ENCODE measurements at regions not wholly inside any gene's neighbourhood (a gene's known extent, or its start where the extent isn't known, plus 50 kb on each side); places are given as distances from the start of the nearest gene placed in this dataset.

DNA sequence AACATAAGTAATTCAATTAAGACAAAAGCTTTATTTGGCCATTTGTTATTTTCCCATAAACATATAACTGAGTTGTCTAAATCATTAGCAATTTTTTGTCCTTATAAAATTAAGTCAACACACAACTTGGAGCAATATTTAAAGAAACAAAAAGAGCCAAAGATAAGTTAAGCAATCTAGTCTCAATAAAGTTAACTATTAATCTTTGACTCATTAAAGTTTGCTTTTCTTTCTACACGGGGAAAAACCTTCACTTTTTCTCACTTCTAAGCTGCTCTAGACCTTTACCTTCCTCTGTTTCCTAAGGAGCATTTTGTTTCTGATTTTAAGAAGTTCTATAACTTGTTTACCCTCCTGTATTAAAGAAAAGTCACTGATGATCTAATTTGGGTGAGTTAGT is 867.1 kb upstream of the PHF14 start:
- H3K9me3 Mint-ChIP-seq: peaks cover 0 to 6% (median 0%) of the 10 kb centered on the region in 11 donors
- DNase-seq: no peak
- no peaks in the 10 kb centered on the region for H3K27me3 Mint-ChIP-seq
- Histone ChIP-seq H3K27me3 (ENCODE audit: control insufficient read depth in 2 of 2, insufficient read depth in 2 of 2, low read length in 2 of 2) (no peaks in the 10 kb centered on the region), H3K9me3 (ENCODE audit: control insufficient read depth in 2 of 3, low read length in 3 of 3) (no peaks in the 10 kb centered on the region), H3K36me3 (ENCODE audit: control insufficient read depth in 2 of 3, insufficient read depth in 3 of 3, low read length in 3 of 3) (no peaks in the 10 kb centered on the region), H3K27ac (ENCODE audit: low read depth, low read length) (no peak overlapping the region), H3K4me1 (ENCODE audit: control insufficient read depth in 2 of 2, insufficient read depth in 2 of 2, low read length in 2 of 2) (no peaks in the 10 kb centered on the region), H3K4me3 (ENCODE audit: low read length) (no peak overlapping the region)
- intact Hi-C loops (cut with micrococcal nuclease): no loop called here
- H3K27ac Mint-ChIP-seq: no peak overlapping the region
- H3K4me3 Mint-ChIP-seq: no peak overlapping the region
- ATAC-seq: no peak
- H3K4me1 Mint-ChIP-seq: no peaks in the 10 kb centered on the region
- POLR2A ChIA-PET: no interaction called here
- CTCF ChIA-PET: no interaction called here
- no peaks in the 10 kb centered on the region for H3K36me3 Mint-ChIP-seq

DNA sequence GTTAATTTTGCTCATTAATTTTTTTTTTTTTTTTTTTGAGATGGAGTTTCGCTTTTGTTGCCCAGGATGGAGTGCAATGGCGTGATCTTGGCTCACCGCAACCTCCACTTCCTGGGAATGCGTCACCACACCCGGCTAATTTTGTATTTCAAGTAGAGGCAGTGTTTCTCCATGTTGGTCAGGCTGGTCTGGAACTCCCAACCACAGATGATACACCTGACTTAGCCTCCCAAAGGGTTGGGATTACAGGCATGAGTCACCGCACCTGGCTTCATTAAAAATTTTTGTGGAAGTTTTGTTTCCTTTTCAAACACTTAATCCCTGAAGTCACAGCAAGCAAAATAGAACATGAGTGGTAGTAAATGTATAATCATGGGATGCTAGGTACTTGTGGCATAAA is 857.2 kb upstream of the PHF14 start:
- ChIA-PET POLR2A (no interaction called here), CTCF (no interaction called here)
- Mint-ChIP-seq H3K27me3 (no peaks in the 10 kb centered on the region), H3K36me3 (no peaks in the 10 kb centered on the region), H3K9me3 (peaks cover 0 to 23% (median 4%) of the 10 kb centered on the region in 11 donors), H3K27ac (no peak overlapping the region), H3K4me3 (no peak overlapping the region), H3K4me1 (no peaks in the 10 kb centered on the region)
- no peak for ATAC-seq
- intact Hi-C loops (cut with micrococcal nuclease): no loop called here
- Histone ChIP-seq H3K27me3 (ENCODE audit: control insufficient read depth in 2 of 2, insufficient read depth in 2 of 2, low read length in 2 of 2) (no peaks in the 10 kb centered on the region), H3K36me3 (ENCODE audit: control insufficient read depth in 2 of 3, insufficient read depth in 3 of 3, low read length in 3 of 3) (no peaks in the 10 kb centered on the region), H3K4me3 (ENCODE audit: low read length) (no peak overlapping the region), H3K9me3 (ENCODE audit: control insufficient read depth in 2 of 3, low read length in 3 of 3) (no peaks in the 10 kb centered on the region), H3K4me1 (ENCODE audit: control insufficient read depth in 2 of 2, insufficient read depth in 2 of 2, low read length in 2 of 2) (no peaks in the 10 kb centered on the region), H3K27ac (ENCODE audit: low read depth, low read length) (no peak overlapping the region)
- DNase-seq: no peak

DNA sequence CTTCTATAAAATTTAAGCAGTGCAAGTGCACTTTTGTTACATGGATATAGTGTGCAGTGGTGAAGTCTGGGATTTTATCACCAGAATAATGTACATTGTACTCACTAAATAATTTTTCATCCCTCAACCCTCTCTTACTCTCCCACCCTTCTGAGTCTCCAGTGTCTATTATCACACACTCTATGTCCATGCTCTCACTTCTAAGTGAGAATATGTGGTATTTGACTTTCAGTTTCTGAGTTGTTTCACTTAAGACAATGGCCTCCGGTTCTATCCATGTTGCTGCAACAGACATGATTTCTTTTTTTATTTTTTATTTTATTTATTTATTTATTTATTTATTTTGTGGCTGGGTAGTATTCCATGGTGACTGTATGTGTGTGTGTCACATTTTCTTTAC is 855.9 kb upstream of the PHF14 start:
- POLR2A ChIA-PET: no interaction called here

DNA sequence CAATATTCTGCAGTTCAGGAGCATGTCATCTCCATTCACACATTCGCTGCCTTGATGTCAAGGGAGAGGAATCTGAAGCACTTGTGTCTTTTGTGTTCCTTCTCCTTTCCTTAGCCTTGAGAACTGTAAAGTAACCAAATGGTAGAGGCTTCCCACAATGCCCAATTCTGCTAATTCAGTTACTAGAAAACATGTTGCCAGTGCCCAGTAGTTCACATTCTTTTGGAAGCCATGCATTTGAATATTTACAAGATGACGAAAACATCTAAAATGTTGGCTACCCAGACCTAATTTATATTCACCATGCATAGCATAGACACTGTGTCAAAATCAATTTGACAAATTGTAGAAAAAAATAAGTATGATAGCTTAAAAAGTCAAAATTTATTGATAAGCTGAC is 852.7 kb upstream of the PHF14 start:
- no peaks in the 10 kb centered on the region for H3K9me3 ChIP-seq (ENCODE audit: control insufficient read depth in 2 of 3, low read length in 3 of 3)
- intact Hi-C loops (cut with micrococcal nuclease): no loop called here
- H3K4me1 ChIP-seq (ENCODE audit: control insufficient read depth in 2 of 2, insufficient read depth in 2 of 2, low read length in 2 of 2): no peaks in the 10 kb centered on the region
- H3K27ac ChIP-seq (ENCODE audit: low read depth, low read length): no peak overlapping the region
- Mint-ChIP-seq H3K27me3 (no peaks in the 10 kb centered on the region), H3K4me1 (no peaks in the 10 kb centered on the region), H3K27ac (no peak overlapping the region), H3K4me3 (no peak overlapping the region), H3K9me3 (peaks cover 0 to 8% (median 0%) of the 10 kb centered on the region in 11 donors), H3K36me3 (no peaks in the 10 kb centered on the region)
- H3K36me3 ChIP-seq (ENCODE audit: control insufficient read depth in 2 of 3, insufficient read depth in 3 of 3, low read length in 3 of 3): no peaks in the 10 kb centered on the region
- ChIA-PET CTCF (no interaction called here), POLR2A (no interaction called here)
- ATAC-seq (no peak), DNase-seq (no peak)
- no peak overlapping the region for H3K4me3 ChIP-seq (ENCODE audit: low read length)
- no peaks in the 10 kb centered on the region for H3K27me3 ChIP-seq (ENCODE audit: control insufficient read depth in 2 of 2, insufficient read depth in 2 of 2, low read length in 2 of 2)

More for the DNA sequence above, 855.9 kb upstream of the PHF14 start:
- DNase-seq: no peak
- Histone ChIP-seq H3K27me3 (ENCODE audit: control insufficient read depth in 2 of 2, insufficient read depth in 2 of 2, low read length in 2 of 2) (no peaks in the 10 kb centered on the region), H3K36me3 (ENCODE audit: control insufficient read depth in 2 of 3, insufficient read depth in 3 of 3, low read length in 3 of 3) (no peaks in the 10 kb centered on the region), H3K27ac (ENCODE audit: low read depth, low read length) (no peak overlapping the region), H3K9me3 (ENCODE audit: control insufficient read depth in 2 of 3, low read length in 3 of 3) (no peaks in the 10 kb centered on the region), H3K4me1 (ENCODE audit: control insufficient read depth in 2 of 2, insufficient read depth in 2 of 2, low read length in 2 of 2) (no peaks in the 10 kb centered on the region), H3K4me3 (ENCODE audit: low read length) (no peak overlapping the region)
- no peak for ATAC-seq
- H3K27ac Mint-ChIP-seq: no peak overlapping the region
- CTCF ChIA-PET: no interaction called here
- H3K9me3 Mint-ChIP-seq: peaks cover 0 to 22% (median 4%) of the 10 kb centered on the region in 11 donors
- H3K4me1 Mint-ChIP-seq: no peaks in the 10 kb centered on the region
- no peaks in the 10 kb centered on the region for H3K36me3 Mint-ChIP-seq
- no peaks in the 10 kb centered on the region for H3K27me3 Mint-ChIP-seq
- no peak overlapping the region for H3K4me3 Mint-ChIP-seq
- intact Hi-C loops (cut with micrococcal nuclease): no loop called here

DNA sequence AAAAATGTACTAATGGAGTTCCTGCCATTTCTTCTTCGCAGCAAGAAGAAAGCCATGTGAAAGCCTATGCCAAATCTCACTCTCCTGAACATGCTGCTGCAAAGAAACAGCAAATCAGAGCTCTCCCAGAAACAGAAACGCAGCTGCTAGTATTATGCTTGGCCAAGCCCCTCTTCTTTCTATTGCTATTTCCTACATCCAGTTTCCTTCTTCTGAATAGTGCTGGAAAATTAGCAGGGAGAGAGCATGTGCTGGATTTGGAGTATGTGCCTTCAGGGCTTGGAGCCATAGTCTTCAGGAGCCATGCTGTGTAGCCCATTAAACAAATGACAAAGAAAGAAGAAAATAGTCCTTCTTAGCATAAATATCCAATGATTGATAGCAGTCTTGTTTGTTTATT is 852.0 kb upstream of the PHF14 start:
- Mint-ChIP-seq H3K36me3 (no peaks in the 10 kb centered on the region), H3K27me3 (no peaks in the 10 kb centered on the region), H3K27ac (no peak overlapping the region), H3K9me3 (peaks cover 0 to 8% (median 0%) of the 10 kb centered on the region in 11 donors), H3K4me1 (no peaks in the 10 kb centered on the region), H3K4me3 (no peak overlapping the region)
- H3K36me3 ChIP-seq (ENCODE audit: control insufficient read depth in 2 of 3, insufficient read depth in 3 of 3, low read length in 3 of 3): no peaks in the 10 kb centered on the region
- no peak for DNase-seq
- H3K27me3 ChIP-seq (ENCODE audit: control insufficient read depth in 2 of 2, insufficient read depth in 2 of 2, low read length in 2 of 2): no peaks in the 10 kb centered on the region
- POLR2A ChIA-PET: no interaction called here
- intact Hi-C loops (cut with micrococcal nuclease): no loop called here
- no peaks in the 10 kb centered on the region for H3K9me3 ChIP-seq (ENCODE audit: control insufficient read depth in 2 of 3, low read length in 3 of 3)
- CTCF ChIA-PET: no interaction called here
- H3K27ac ChIP-seq (ENCODE audit: low read depth, low read length): no peak overlapping the region
- no peaks in the 10 kb centered on the region for H3K4me1 ChIP-seq (ENCODE audit: control insufficient read depth in 2 of 2, insufficient read depth in 2 of 2, low read length in 2 of 2)
- H3K4me3 ChIP-seq (ENCODE audit: low read length): no peak overlapping the region
- no peak for ATAC-seq

DNA sequence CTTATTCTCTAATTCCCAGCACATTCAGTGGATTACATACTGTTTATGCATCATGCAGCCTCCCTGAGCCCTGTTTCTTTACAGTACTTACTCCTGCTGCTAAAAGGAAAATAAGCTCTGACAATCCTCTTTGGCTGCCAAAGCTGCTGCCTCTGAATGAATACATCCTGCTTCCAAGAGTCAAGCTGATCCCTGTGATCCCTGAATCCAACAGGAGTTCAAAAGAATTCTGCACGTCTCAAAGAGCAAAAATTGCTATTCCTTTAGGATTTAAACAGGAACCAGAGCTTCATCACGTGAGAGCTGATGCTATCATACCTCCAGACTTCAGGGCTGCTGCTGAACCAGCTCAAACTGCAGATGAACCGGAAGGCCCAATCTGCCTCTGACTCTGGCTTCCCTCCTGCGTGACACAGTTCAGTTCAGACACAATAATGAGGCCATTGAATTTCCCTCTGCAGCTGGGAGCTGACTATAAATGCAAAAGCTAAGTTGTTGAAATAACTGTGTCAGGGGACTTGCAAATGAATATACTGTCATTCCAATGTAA is 851.0 kb upstream of the PHF14 start:
- POLR2A ChIA-PET: no interaction called here
- no peaks in the 10 kb centered on the region for H3K36me3 Mint-ChIP-seq

DNA sequence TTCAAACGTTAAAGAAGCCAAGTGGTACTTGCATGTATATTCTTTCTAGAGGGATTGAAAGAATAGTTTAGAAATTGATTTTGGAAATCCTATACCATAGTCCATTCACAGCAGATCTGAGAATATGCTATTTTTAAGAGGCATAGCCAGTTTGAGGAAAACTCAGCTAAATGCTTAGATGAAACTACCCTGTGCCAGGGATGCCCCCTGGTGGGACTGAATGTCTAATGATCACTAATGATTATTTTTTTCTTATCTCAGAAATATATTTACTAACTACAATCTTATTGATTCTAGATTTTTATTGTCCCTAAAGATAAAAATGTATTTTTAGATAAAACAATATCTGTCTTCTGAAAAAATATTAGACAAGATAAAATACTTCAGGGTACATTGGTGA is 844.9 kb upstream of the PHF14 start:
- DNase-seq: no peak
- intact Hi-C loops (cut with micrococcal nuclease): no loop called here
- H3K27me3 ChIP-seq (ENCODE audit: control insufficient read depth in 2 of 2, insufficient read depth in 2 of 2, low read length in 2 of 2): no peaks in the 10 kb centered on the region
- no peak for ATAC-seq
- no peaks in the 10 kb centered on the region for H3K36me3 Mint-ChIP-seq
- H3K27me3 Mint-ChIP-seq: no peaks in the 10 kb centered on the region
- ChIA-PET CTCF (no interaction called here), POLR2A (no interaction called here)
- H3K4me3 Mint-ChIP-seq: no peak overlapping the region
- H3K27ac ChIP-seq (ENCODE audit: low read depth, low read length): no peak overlapping the region
- H3K4me1 ChIP-seq (ENCODE audit: control insufficient read depth in 2 of 2, insufficient read depth in 2 of 2, low read length in 2 of 2): no peaks in the 10 kb centered on the region
- no peaks in the 10 kb centered on the region for H3K4me1 Mint-ChIP-seq
- H3K36me3 ChIP-seq (ENCODE audit: control insufficient read depth in 2 of 3, insufficient read depth in 3 of 3, low read length in 3 of 3): no peaks in the 10 kb centered on the region
- H3K9me3 ChIP-seq (ENCODE audit: control insufficient read depth in 2 of 3, low read length in 3 of 3): no peaks in the 10 kb centered on the region
- H3K9me3 Mint-ChIP-seq: peaks cover 0 to 5% (median 0%) of the 10 kb centered on the region in 11 donors
- no peak overlapping the region for H3K4me3 ChIP-seq (ENCODE audit: low read length)
- no peak overlapping the region for H3K27ac Mint-ChIP-seq

More for the DNA sequence above, 851.0 kb upstream of the PHF14 start:
- Mint-ChIP-seq H3K4me3 (no peak overlapping the region), H3K27me3 (no peaks in the 10 kb centered on the region), H3K9me3 (peaks cover 0 to 5% (median 0%) of the 10 kb centered on the region in 11 donors), H3K27ac (no peak overlapping the region), H3K4me1 (no peaks in the 10 kb centered on the region)
- Histone ChIP-seq H3K27me3 (ENCODE audit: control insufficient read depth in 2 of 2, insufficient read depth in 2 of 2, low read length in 2 of 2) (no peaks in the 10 kb centered on the region), H3K9me3 (ENCODE audit: control insufficient read depth in 2 of 3, low read length in 3 of 3) (no peaks in the 10 kb centered on the region), H3K27ac (ENCODE audit: low read depth, low read length) (no peak overlapping the region), H3K4me3 (ENCODE audit: low read length) (no peak overlapping the region), H3K4me1 (ENCODE audit: control insufficient read depth in 2 of 2, insufficient read depth in 2 of 2, low read length in 2 of 2) (no peaks in the 10 kb centered on the region), H3K36me3 (ENCODE audit: control insufficient read depth in 2 of 3, insufficient read depth in 3 of 3, low read length in 3 of 3) (no peaks in the 10 kb centered on the region)
- no peak for DNase-seq
- ATAC-seq: no peak
- intact Hi-C loops (cut with micrococcal nuclease): no loop called here
- CTCF ChIA-PET: no interaction called here

Measured in naive thymus-derived CD4-positive, alpha-beta T cell (primary cell).